HEK293T (cell line): ENCODE measurements at regions not wholly inside any gene's neighbourhood (a gene's known extent, or its start where the extent isn't known, plus 50 kb on each side); places are given as distances from the start of the nearest gene placed in this dataset.

ENCODE experiments used
- ARNT ChIP-seq: fragments of 450-650 bp; IDR thresholded peaks from 2 replicates; pipeline ENCODE4 v1.6.1; 2017; ENCODE audit warnings: mild to moderate bottlenecking
- CTBP1 ChIP-seq: fragments of 450-650 bp; IDR thresholded peaks from 2 replicates; pipeline ENCODE4 v1.6.1; 2016; ENCODE audit warnings: borderline replicate concordance
- FOXA1 ChIP-seq: fragments of 450-650 bp; IDR thresholded peaks from 2 replicates; pipeline ENCODE4 v1.6.1; 2016; ENCODE audit warnings: mild to moderate bottlenecking
- FOXK2 ChIP-seq: fragments of 450-650 bp; IDR thresholded peaks from 2 replicates; pipeline ENCODE4 v1.6.1; 2016; ENCODE audit warnings: mild to moderate bottlenecking
- FOXM1 ChIP-seq: fragments of 450-650 bp; IDR thresholded peaks from 2 replicates; pipeline ENCODE4 v1.6.1; 2017; ENCODE audit warnings: mild to moderate bottlenecking, borderline replicate concordance
- HDGF ChIP-seq: fragments of 450-650 bp; IDR thresholded peaks from 2 replicates; pipeline ENCODE4 v1.6.1; 2017; ENCODE audit warnings: antibody characterized with exemption, borderline replicate concordance
- SP1 ChIP-seq: fragments of 450-650 bp; IDR thresholded peaks from 2 replicates; pipeline ENCODE4 v1.6.1; 2017
- SUZ12 ChIP-seq: fragments of 450-650 bp; IDR thresholded peaks from 2 replicates; pipeline ENCODE4 v1.6.1; 2016; ENCODE audit warnings: mild to moderate bottlenecking
- TARDBP ChIP-seq: fragments of 450-650 bp; IDR thresholded peaks from 2 replicates; pipeline ENCODE4 v1.6.1; 2016

DNA sequence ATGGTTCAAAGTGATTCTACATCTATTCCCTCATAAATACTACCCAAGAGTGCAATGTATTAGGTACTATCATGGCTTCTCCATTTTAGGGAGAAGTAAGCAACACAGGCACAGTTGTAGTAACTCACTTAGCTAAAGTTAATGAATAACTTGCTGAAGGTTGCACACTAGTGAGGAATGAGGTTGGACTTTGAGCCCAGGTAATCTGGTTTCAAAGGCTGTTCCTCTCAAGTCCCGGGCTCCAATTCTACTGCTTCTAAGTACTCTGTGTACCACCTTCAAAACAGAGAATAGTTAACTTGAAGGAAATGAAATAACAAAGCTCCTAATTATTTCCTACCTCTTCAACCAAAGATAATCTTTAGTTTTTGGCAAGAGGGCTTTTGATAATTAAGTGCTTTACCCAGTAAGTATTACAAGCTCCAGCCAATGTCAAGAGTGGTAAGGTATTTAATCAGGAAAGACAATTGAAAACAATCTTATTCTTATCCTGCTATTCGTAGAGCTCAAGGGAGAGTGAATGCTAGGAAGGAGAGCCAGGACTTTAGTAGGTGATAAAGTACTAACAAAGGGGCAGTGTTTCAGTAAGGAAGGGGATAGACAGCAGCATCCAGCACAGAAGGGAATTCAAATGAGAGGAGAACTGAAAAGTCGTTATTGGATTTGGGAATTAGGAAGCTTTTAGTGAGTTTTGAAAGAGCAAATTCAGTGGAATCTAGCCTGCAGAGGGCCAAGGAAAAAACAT lies 158.2 kb upstream of the PTPRZ1 start:
- TF ChIP-seq TARDBP (no peak), HDGF (no peak), ARNT (no peak), FOXM1 (no peak), SP1 (no peak), SUZ12 (no peak), CTBP1 (no peak), FOXK2 (no peak), FOXA1 (no peak)
